A673 (cell line): ENCODE measurements at regions not wholly inside any gene's neighbourhood (a gene's known extent, or its start where the extent isn't known, plus 50 kb on each side); places are given as distances from the start of the nearest gene placed in this dataset.

Experiments
- BruUV-seq: library from RNA; stranded (reverse); fragments of 400-500 nt; replicated peaks from 2 replicates; lab custom pipeline; 2021; lab: Mats Ljungman, UMichigan
- CTCF ChIA-PET: fragments of 300-600 bp; sonication (Branson Sonifier 250); formaldehyde crosslinking; loops from one replicate; lab custom pipeline; 2022; ENCODE audit warnings: antibody characterized with exemption; lab: Charles Lee
- POLR2A ChIA-PET: fragments of 300-600 bp; sonication (Branson Sonifier 250); formaldehyde crosslinking; loops from one replicate; lab custom pipeline; 2022; ENCODE audit warnings: antibody characterized with exemption; ENCODE audit not compliant: low non-redundant PET; lab: Charles Lee
- DNase-seq: peaks from one replicate; pipeline ENCODE4 v3.0.0-alpha.2; 2015; ENCODE audit warnings: low spot score
- H3K27ac ChIP-seq: fragments of 200-600 bp; sonication (generic); 2 replicates; pipeline ENCODE4 v1.5.1; 2016; ENCODE audit warnings: mixed run types, low read depth, mild to moderate bottlenecking, mixed read lengths, antibody characterized with exemption, low read length; ENCODE audit not compliant: poor library complexity, severe bottlenecking
- H3K27me3 ChIP-seq: fragments of 200-600 bp; sonication (generic); replicated peaks from 2 replicates; pipeline ENCODE4 v1.6.1; 2017; ENCODE audit warnings: mixed run types, low read depth, mild to moderate bottlenecking, mixed read lengths, antibody characterized with exemption, low read length; ENCODE audit not compliant: insufficient read depth, poor library complexity
- H3K36me3 ChIP-seq: fragments of 200-600 bp; sonication (generic); 2 replicates; pipeline ENCODE4 v1.6.1; 2016; ENCODE audit warnings: mixed run types, mild to moderate bottlenecking, mixed read lengths, antibody characterized with exemption, low read length; ENCODE audit not compliant: insufficient read depth, poor library complexity, severe bottlenecking
- H3K4me1 ChIP-seq: fragments of 200-600 bp; sonication (generic); 2 replicates; pipeline ENCODE4 v1.6.1; 2017; ENCODE audit warnings: mixed run types, mild to moderate bottlenecking, mixed read lengths, antibody characterized with exemption, low read length; ENCODE audit not compliant: insufficient read depth, poor library complexity, severe bottlenecking
- H3K4me3 ChIP-seq: fragments of 200-600 bp; sonication (generic); 2 replicates; pipeline ENCODE4 v1.5.1; 2016; ENCODE audit warnings: low read depth, mixed run types, mild to moderate bottlenecking, mixed read lengths, low read length; ENCODE audit not compliant: poor library complexity, severe bottlenecking
- H3K9me3 ChIP-seq: fragments of 200-600 bp; sonication (generic); 2 replicates; pipeline ENCODE4 v1.6.1; 2016; ENCODE audit warnings: mixed run types, low read depth, mild to moderate bottlenecking, mixed read lengths, antibody characterized with exemption, low read length; ENCODE audit not compliant: poor library complexity, severe bottlenecking
- EZH2 ChIP-seq: fragments of 200-600 bp; sonication (generic); IDR thresholded peaks from 2 replicates; pipeline ENCODE4 v1.6.1; 2017; ENCODE audit warnings: borderline replicate concordance, low read depth, mild to moderate bottlenecking, mixed read lengths, antibody characterized with exemption, low read length; ENCODE audit not compliant: poor library complexity, severe bottlenecking
- intact Hi-C: fragments of 100-400 bp; cut with micrococcal nuclease; formaldehyde crosslinking; loops from one replicate; pipeline ENCODE4 v1.10.0; 2022; ENCODE audit not compliant: unreplicated experiment
- TF ChIP-seq, protein P1 (sequence below): fragments of 300-800, 200-600 bp; sonication (generic); conservative IDR thresholded peaks from 2 replicates; pipeline ENCODE4 v1.5.1; 2017; ENCODE audit warnings: low read depth, mild to moderate bottlenecking, antibody characterized with exemption, low read length, moderate library complexity, mixed read lengths

DNA sequence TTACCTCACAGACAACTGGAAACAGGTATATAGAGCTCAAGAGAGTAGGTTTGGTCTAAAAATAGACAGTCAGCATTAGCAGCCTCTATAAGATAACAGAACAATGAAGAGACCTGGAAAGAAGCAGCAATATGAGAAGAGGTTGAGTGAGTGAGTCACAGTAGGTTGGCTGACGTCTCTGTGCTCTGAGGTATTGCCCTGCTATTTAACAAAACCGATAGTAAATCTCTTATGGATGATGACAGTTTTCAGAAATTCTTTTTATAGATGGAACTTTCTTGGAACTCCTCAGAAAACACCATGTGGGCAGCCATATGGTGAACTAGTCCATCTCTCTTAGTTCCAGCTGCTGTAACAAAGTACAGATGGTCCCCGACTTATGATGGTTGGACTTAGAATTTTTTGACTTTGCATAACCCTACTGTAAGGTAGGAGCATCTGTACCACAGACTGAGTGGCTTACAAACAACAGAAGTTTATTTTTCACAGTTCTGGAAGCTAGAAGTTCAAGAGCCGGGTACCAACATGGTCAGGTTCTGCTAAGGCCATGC is 123.5 kb downstream of the MBD2 start:
- DNase-seq, result no peak
- Histone ChIP-seq H3K9me3 (no peaks in the 10 kb centered on the region), H3K4me1 (no peaks in the 10 kb centered on the region), H3K27ac (no peak overlapping the region), H3K27me3 (no peaks in the 10 kb centered on the region), H3K4me3 (no peak overlapping the region), H3K36me3 (no peaks in the 10 kb centered on the region)
- TF ChIP-seq EZH2, result no peak
- TF ChIP-seq, protein P1, sequence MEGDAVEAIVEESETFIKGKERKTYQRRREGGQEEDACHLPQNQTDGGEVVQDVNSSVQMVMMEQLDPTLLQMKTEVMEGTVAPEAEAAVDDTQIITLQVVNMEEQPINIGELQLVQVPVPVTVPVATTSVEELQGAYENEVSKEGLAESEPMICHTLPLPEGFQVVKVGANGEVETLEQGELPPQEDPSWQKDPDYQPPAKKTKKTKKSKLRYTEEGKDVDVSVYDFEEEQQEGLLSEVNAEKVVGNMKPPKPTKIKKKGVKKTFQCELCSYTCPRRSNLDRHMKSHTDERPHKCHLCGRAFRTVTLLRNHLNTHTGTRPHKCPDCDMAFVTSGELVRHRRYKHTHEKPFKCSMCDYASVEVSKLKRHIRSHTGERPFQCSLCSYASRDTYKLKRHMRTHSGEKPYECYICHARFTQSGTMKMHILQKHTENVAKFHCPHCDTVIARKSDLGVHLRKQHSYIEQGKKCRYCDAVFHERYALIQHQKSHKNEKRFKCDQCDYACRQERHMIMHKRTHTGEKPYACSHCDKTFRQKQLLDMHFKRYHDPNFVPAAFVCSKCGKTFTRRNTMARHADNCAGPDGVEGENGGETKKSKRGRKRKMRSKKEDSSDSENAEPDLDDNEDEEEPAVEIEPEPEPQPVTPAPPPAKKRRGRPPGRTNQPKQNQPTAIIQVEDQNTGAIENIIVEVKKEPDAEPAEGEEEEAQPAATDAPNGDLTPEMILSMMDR, result no peak
- BruUV-seq, result no TSS peak
- intact Hi-C loops, result no loop called here
- ChIA-PET POLR2A (no interaction called here), CTCF (no interaction called here)

DNA sequence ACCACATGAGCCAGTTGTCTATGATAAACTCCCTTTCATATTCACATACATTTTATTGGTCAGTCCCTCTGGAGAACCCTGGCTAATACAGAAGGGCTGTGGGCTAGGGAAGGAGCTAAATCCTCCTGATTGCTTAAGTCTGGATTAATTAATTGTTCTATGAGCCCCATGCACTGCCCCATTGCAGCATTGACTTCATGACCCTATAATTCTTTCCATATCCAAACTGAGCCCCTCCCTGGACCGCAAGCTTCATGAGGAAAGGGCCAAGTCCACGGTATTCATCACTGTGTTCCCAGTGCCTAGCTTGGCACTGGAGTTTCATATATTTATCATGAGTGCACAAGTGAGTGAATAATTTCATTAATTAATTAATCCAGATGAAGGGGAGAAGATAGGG is 124.0 kb downstream of the MBD2 start:
- H3K36me3 ChIP-seq, result no peaks in the 10 kb centered on the region
- no TSS peak for BruUV-seq
- no peaks in the 10 kb centered on the region for H3K27me3 ChIP-seq
- H3K9me3 ChIP-seq, result no peaks in the 10 kb centered on the region
- no peak for TF ChIP-seq EZH2
- TF ChIP-seq, protein P1, result no peak
- H3K4me3 ChIP-seq, result no peak overlapping the region
- ChIA-PET POLR2A (no interaction called here), CTCF (no interaction called here)
- no peak overlapping the region for H3K27ac ChIP-seq
- intact Hi-C loops, result no loop called here
- no peak for DNase-seq
- no peaks in the 10 kb centered on the region for H3K4me1 ChIP-seq

DNA sequence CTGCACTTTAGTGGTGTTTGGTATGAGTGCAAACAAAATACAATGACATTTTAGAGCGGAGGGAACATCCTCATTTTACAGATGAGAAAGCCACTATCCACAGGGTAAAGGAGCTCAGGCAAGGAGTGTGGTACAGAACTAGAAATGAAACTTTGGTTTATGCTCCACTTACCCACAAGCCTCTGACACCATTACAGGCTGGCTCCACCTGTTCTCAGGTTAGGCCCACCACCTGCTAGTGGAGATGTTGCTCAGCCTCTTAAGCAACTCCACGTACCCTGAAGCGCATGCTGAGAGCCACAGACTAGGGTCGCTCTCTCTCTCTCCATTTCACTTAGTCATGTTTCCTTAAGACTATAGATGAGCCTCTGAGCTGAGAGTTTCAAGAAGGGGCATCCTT is 130.0 kb downstream of the MBD2 start:
- ChIA-PET POLR2A (no interaction called here), CTCF (no interaction called here)
- H3K27ac ChIP-seq, result no peak overlapping the region
- no peaks in the 10 kb centered on the region for H3K9me3 ChIP-seq
- H3K27me3 ChIP-seq, result no peaks in the 10 kb centered on the region
- H3K4me3 ChIP-seq, result no peak overlapping the region
- BruUV-seq, result no TSS peak
- intact Hi-C loops, result no loop called here
- H3K36me3 ChIP-seq, result no peaks in the 10 kb centered on the region
- no peak for DNase-seq
- peaks cover 4% of the 10 kb centered on the region for H3K4me1 ChIP-seq
- no peak for TF ChIP-seq EZH2
- TF ChIP-seq, protein P1, result no peak
